IMR-90 (cell line): ENCODE measurements at regions not wholly inside any gene's neighbourhood (a gene's known extent, or its start where the extent isn't known, plus 50 kb on each side); places are given as distances from the start of the nearest gene placed in this dataset.

Experiments
- BHLHE40 ChIP-seq: fragments of 150-350 bp; IDR thresholded peaks from 2 replicates; pipeline ENCODE4 v1.6.1; 2016; ENCODE audit warnings: mild to moderate bottlenecking, low read depth, low read length
- CEBPB ChIP-seq: IDR thresholded peaks from 2 replicates; pipeline ENCODE4 v1.6.1; 2012; ENCODE audit warnings: low read depth, low read length, improper control_type of control experiment
- CHD1 ChIP-seq: IDR thresholded peaks from 2 replicates; pipeline ENCODE4 v1.6.1; 2012; ENCODE audit warnings: low read depth, low read length, improper control_type of control experiment
- CTCF ChIP-seq: conservative IDR thresholded peaks from 2 replicates; pipeline ENCODE4 v1.5.1; 2012; ENCODE audit warnings: mild to moderate bottlenecking, low read depth, low read length, improper control_type of control experiment
- ELK1 ChIP-seq: fragments of 150-350 bp; IDR thresholded peaks from 2 replicates; pipeline ENCODE4 v1.6.1; 2016; ENCODE audit warnings: low read depth, mild to moderate bottlenecking, low read length, moderate library complexity, borderline replicate concordance
- FOS ChIP-seq: fragments of 150-350 bp; IDR thresholded peaks from 2 replicates; pipeline ENCODE4 v1.6.1; 2016; ENCODE audit warnings: low read depth, low read length
- MXI1 ChIP-seq: IDR thresholded peaks from 2 replicates; pipeline ENCODE4 v1.6.1; 2012; ENCODE audit warnings: low read depth, mild to moderate bottlenecking, low read length, moderate library complexity, borderline replicate concordance
- NFE2L2 ChIP-seq: fragments of 150-350 bp; IDR thresholded peaks from 2 replicates; pipeline ENCODE4 v1.6.1; 2016; ENCODE audit warnings: low read depth, mild to moderate bottlenecking, low read length
- POLR2A ChIP-seq: IDR thresholded peaks from 2 replicates; pipeline ENCODE4 v1.6.1; 2012; ENCODE audit warnings: mild to moderate bottlenecking, low read depth, low read length
- RAD21 ChIP-seq: IDR thresholded peaks from 2 replicates; pipeline ENCODE4 v1.6.1; 2012; ENCODE audit warnings: low read length, improper control_type of control experiment
- RCOR1 ChIP-seq: IDR thresholded peaks from 2 replicates; pipeline ENCODE4 v1.6.1; 2012; ENCODE audit warnings: mild to moderate bottlenecking, low read length, improper control_type of control experiment; ENCODE audit not compliant: insufficient replicate concordance
- RFX5 ChIP-seq: IDR thresholded peaks from 2 replicates; pipeline ENCODE4 v1.8.0; 2012; ENCODE audit warnings: low read depth, mild to moderate bottlenecking, low read length, moderate library complexity
- SMC3 ChIP-seq: fragments of 150-350 bp; IDR thresholded peaks from 2 replicates; pipeline ENCODE4 v1.6.1; 2016; ENCODE audit warnings: low read depth, mild to moderate bottlenecking, antibody characterized with exemption, low read length, moderate library complexity
- USF2 ChIP-seq: fragments of 150-350 bp; IDR thresholded peaks from 2 replicates; pipeline ENCODE4 v1.6.1; 2017; ENCODE audit warnings: mild to moderate bottlenecking, antibody characterized with exemption, low read length, low read depth

GRCh38 chr7:97419898-97420297, 302.4 kb downstream of the SDHAF3 start:
- TF ChIP-seq USF2 (no peak), CTCF (no peak), CEBPB (no peak), SMC3 (no peak), MXI1 (no peak), NFE2L2 (no peak), POLR2A (no peak), BHLHE40 (no peak), RCOR1 (no peak), CHD1 (no peak), ELK1 (no peak), RAD21 (no peak), FOS (no peak), RFX5 (no peak)
